GM19025 (cell line): ENCODE measurements at regions not wholly inside any gene's neighbourhood (a gene's known extent, or its start where the extent isn't known, plus 50 kb on each side); places are given as distances from the start of the nearest gene placed in this dataset.

ENCODE experiments used
- ATAC-seq: cut with Tn5 transposase; IDR thresholded peaks from one replicate; pipeline ENCODE4 v1.9.1; 2021; ENCODE audit warnings: mild to moderate bottlenecking, low read depth, moderate library complexity; ENCODE audit not compliant: unreplicated experiment

DNA sequence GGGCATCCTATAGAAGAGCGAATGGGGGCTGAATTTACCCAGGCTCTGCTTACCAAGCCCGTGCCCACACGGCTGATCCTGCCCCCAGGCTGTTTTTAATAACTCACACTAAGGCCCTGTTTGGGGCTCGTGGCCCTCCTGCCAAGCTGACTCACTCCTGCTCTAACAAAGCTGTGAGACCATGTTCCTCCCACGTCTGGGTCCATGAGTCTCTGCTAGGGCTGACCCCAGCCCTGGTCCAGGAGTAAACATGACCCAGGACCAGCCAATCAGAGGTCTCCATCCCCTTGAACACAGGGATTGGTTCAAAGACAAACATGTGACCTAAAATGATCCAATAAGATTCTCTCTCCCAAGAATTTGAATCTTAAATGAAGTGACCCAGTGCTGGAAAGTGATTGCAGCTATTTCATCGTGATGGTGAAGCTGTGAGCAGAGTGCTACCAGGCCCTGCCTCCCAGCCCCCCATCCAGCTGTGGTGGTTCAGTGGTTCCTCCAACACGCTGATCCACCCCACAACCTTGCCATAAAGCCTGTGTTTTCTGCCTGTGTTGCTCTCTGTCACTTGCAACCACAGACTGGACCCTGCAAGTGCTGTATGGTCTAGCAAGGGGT is 57.2 kb downstream of the C16orf82 start:
- ATAC-seq: no peak

DNA sequence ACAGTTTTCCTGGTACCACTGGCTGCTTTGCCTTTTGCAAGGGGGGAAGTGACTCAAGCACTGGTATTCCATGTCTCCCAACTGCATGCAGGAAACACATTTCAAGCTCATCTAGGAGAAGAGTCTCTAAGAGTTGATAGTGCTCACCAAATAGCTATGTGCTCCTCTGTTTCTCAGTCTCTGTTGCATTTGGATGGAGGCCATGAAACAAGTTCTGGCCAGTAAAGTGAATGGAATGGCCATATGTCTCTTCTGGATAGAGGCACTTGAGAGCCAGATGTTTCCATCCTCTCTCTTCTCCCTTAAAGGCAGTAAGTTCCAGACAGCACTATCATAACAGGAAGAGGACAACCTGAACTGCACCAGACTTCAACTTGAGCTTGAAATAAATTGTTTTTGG is 60.6 kb downstream of the C16orf82 start:
- ATAC-seq: no peak

DNA sequence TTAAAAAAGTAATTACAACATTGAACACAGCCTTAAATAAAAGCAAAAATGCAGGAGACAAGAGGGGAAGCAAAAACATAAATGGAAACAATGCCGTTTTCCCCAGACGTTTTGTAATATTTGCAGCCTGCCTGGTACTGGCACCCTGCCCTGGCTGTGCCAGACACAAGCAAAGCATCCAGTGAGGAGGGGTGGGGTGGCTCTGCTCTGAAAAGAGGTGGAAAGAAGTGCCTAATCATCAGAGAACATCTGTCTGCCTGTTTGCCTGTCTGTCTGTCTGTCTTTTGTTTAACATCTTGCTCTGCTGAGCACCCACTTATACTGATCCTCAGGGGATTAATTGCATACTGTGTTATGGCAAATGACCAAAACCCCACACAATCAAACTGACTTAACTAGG is 62.7 kb downstream of the C16orf82 start:
- ATAC-seq: no peak

DNA sequence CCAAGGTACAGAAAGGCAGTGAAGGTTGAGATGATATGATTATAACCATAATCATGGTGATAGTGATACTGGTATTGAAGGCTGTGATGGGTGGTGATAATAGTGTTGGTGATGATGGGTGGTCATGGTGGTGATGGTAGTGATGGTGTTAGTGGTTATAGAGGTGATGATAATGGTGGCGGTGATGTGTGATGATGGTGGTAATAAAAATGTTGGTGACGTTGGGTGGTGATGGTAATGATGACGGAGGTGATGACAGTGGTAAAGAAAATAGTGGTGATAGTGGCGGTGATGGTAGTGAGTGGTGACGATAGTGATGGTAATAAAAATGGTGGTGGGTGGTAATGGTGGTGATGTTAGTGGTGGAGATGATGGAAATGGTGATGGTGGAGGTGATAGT is 65.1 kb upstream of the KDM8 start:
- ATAC-seq: no peak

DNA sequence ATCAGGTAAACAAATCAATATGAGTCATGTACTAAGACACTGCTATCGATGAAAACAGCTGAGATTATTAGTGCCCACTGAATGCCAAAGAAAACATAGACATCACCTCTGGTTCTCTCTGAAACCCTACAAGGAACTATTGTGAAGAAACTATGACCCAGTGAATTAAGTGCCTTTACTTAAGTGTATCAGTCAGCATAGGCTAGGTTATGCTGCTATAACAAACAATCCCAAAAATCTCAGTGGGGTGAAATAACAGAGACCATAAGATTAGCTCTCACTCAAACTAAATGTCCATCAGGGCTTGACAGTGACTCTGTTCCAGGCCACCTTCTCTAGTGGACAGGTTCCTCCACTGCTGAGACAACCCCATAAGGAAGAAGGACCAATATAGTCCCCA is 57.7 kb upstream of the KDM8 start:
- no peak for ATAC-seq

DNA sequence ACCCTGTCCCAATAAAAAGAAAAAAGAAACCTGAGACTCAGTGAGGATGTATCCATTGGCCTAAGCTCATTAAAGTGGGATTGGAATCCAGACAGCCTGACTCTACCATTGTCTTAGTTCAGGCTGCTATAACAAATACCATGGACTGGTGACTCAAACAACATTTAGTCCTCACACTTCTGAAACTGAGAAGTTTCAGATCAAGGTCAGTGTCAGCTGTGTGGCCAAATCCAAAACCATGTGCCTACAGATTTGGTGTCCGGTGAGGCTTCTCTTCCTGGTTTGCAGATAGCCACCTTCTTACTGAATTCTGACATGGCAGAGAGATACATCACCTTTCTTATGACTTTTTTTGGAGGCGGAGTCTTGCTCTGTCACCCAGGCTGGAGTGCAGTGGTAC is 53.3 kb upstream of the KDM8 start:
- peak; percentile 73 for ATAC-seq

DNA sequence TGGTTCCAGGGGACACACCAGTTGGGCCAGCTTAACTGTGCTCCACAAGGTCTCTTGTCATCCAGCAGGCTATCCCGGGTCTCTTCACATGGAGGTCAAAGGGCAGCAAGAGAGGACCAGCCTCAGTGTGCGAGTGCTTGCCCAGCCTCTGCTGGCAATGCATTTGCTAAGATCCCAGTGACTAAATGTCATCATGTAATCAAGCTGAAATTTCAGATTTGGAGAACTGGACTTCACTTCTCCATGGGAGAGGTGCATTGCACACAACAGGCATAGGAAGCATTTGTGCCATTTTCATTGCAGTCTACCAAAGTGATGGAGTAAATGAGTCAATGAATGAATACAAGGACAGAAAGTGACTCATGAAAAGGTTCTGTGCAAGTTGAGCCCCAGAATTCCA is 51.2 kb upstream of the KDM8 start:
- no peak for ATAC-seq

DNA sequence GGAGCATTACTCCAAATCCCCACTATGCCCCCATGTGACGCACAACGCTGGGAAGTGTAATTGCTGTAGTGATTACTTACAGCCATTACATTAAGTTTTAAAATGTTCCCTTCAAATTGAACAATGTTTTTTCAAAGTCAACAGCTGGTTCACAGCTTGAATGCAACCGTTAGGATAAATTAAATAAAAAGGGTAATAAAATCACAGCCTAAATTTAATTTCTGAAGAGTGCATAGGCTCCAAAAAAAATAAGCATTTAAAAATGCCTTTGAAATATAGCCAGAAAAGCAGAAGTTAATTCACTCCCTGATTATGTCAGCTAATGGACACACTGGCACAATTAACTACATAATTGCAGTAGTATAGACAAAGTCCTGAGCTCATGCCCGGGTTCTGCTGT is 50.5 kb upstream of the KDM8 start:
- ATAC-seq: no peak
